ENCODE measurements at regions not wholly inside any gene's neighbourhood (a gene's known extent, or its start where the extent isn't known, plus 50 kb on each side); places are given as distances from the start of the nearest gene placed in this dataset.

DNA sequence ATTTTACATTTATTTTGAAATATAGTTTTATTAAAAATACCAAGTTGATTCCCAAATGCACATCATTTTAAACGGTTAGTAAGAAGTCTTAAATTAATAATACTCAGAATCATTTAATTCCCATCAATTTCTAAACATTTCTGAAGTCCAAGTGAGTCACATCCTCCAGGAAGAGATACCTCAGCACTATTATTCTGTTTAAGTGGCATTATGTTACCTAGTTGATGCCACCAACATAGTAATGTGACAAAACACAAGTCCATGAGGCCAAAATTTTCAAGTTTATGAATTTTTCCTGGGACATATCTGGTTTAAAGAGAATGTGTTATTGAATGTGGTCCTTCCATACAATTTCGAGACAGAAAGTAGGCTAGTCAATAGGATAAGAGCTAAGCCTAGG lies 1348.3 kb upstream of the CDH9 start:
- 44 to 59% methylated on average over 2 of the region's 2 CpGs for WGBS, 2 donors (ENCODE audit: low coverage in 1 of 2)
- no peak for DNase-seq
- no peaks in the 10 kb centered on the region for H3K36me3 ChIP-seq
- no peak overlapping the region for H3K27ac ChIP-seq
- H3K4me1 ChIP-seq, result no peaks in the 10 kb centered on the region
- in situ Hi-C loops (cut with MboI; ENCODE audit: low pct_ligation_motif_present in 1 of 4, low pct_unique_long_range_greater_than_20kb in 1 of 4, low sequenced_read_pairs in 3 of 4) (no loop called here), intact Hi-C loops (cut with DNase I; ENCODE audit: low total_unique reads) (no loop called here)
- peaks cover 0 to 15% of the 10 kb centered on the region in 2 donors for H3K9me3 ChIP-seq
- TF ChIP-seq, protein P1, sequence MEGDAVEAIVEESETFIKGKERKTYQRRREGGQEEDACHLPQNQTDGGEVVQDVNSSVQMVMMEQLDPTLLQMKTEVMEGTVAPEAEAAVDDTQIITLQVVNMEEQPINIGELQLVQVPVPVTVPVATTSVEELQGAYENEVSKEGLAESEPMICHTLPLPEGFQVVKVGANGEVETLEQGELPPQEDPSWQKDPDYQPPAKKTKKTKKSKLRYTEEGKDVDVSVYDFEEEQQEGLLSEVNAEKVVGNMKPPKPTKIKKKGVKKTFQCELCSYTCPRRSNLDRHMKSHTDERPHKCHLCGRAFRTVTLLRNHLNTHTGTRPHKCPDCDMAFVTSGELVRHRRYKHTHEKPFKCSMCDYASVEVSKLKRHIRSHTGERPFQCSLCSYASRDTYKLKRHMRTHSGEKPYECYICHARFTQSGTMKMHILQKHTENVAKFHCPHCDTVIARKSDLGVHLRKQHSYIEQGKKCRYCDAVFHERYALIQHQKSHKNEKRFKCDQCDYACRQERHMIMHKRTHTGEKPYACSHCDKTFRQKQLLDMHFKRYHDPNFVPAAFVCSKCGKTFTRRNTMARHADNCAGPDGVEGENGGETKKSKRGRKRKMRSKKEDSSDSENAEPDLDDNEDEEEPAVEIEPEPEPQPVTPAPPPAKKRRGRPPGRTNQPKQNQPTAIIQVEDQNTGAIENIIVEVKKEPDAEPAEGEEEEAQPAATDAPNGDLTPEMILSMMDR (IDR thresholded peaks at IDR 0.05), result no peak
- no peak for TF ChIP-seq EP300 (IDR thresholded peaks at IDR 0.05; ENCODE audit: low read depth)
- TF ChIP-seq POLR2AphosphoS5 (IDR thresholded peaks at IDR 0.05), result no peak
- no peak for TF ChIP-seq POLR2A (IDR thresholded peaks at IDR 0.05)
- no peaks in the 10 kb centered on the region for H3K27me3 ChIP-seq
- no peak overlapping the region for H3K4me3 ChIP-seq

DNA sequence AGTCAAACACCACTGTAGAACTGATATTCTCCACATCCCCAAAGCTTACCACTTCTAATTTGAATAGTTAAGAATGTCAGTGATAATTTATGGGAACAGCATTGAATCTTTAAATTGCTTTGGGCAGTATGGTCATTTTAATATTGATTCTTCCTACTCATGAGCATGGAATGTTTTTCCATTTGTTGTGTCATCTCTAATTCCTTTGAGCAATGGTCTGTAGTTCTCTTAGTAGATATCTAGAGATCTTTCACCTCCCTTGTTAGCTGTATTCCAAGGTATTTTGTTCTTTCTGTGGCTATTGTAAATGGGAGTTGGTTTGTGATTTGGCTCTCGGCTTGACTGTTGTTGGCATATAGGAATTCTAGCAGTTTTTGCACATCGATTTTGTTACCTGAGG lies 1341.8 kb upstream of the CDH9 start:
- TF ChIP-seq, protein P1 (IDR thresholded peaks at IDR 0.05), result no peak
- TF ChIP-seq EP300 (IDR thresholded peaks at IDR 0.05; ENCODE audit: low read depth) (no peak), POLR2AphosphoS5 (IDR thresholded peaks at IDR 0.05) (no peak), POLR2A (IDR thresholded peaks at IDR 0.05) (no peak)
- no peaks in the 10 kb centered on the region for H3K36me3 ChIP-seq
- no peak for DNase-seq
- WGBS, 2 donors (ENCODE audit: low coverage in 1 of 2), result 83 to 90% methylated on average over 1 to 2 of the region's 2 CpGs
- peaks cover 3 to 14% of the 10 kb centered on the region in 2 donors for H3K9me3 ChIP-seq
- in situ Hi-C loops (cut with MboI; ENCODE audit: low pct_ligation_motif_present in 1 of 4, low pct_unique_long_range_greater_than_20kb in 1 of 4, low sequenced_read_pairs in 3 of 4), result no loop called here
- intact Hi-C loops (cut with DNase I; ENCODE audit: low total_unique reads), result no loop called here
- no peaks in the 10 kb centered on the region for H3K27me3 ChIP-seq
- H3K4me3 ChIP-seq, result no peak overlapping the region
- no peak overlapping the region for H3K27ac ChIP-seq
- no peaks in the 10 kb centered on the region for H3K4me1 ChIP-seq

DNA sequence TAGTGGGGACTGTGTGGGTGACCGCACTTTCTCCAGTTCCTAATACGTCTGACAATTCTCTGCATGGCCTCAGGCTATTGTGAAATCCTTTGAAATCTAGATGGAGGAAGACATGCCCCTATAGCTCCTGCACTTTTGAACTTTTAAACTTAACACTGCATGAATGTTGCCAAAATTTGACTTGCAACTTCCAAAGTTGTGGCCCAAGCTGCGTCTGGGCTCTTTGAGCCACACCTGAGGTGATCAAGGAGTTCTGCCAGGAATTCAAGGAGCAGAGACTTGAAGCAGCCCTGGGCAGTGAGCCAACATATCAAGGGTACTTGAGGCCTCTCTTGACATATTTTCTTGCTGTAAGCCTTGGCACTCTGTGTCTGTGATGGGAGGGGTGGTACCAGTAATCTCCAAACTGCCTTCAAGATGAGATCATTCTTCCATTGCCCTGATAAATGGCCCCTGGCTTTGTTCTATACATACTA lies 1336.1 kb upstream of the CDH9 start:
- TF ChIP-seq POLR2A (IDR thresholded peaks at IDR 0.05) (no peak), EP300 (IDR thresholded peaks at IDR 0.05; ENCODE audit: low read depth) (no peak), POLR2AphosphoS5 (IDR thresholded peaks at IDR 0.05) (no peak)
- TF ChIP-seq, protein P1 (IDR thresholded peaks at IDR 0.05), result no peak
- in situ Hi-C loops (cut with MboI; ENCODE audit: low pct_ligation_motif_present in 1 of 4, low pct_unique_long_range_greater_than_20kb in 1 of 4, low sequenced_read_pairs in 3 of 4), result no loop called here
- 82% methylated on average over 3 of the region's 3 CpGs; no CpG with 5 or more reads in 1 of the 2 donors for WGBS, 2 donors (ENCODE audit: low coverage in 1 of 2)
- intact Hi-C loops (cut with DNase I; ENCODE audit: low total_unique reads), result no loop called here
- H3K36me3 ChIP-seq, result no peaks in the 10 kb centered on the region
- H3K27me3 ChIP-seq, result no peaks in the 10 kb centered on the region
- H3K27ac ChIP-seq, result no peak overlapping the region
- no peaks in the 10 kb centered on the region for H3K4me1 ChIP-seq
- H3K4me3 ChIP-seq, result no peak overlapping the region
- H3K9me3 ChIP-seq, result no peaks in the 10 kb centered on the region
- DNase-seq, result no peak

DNA sequence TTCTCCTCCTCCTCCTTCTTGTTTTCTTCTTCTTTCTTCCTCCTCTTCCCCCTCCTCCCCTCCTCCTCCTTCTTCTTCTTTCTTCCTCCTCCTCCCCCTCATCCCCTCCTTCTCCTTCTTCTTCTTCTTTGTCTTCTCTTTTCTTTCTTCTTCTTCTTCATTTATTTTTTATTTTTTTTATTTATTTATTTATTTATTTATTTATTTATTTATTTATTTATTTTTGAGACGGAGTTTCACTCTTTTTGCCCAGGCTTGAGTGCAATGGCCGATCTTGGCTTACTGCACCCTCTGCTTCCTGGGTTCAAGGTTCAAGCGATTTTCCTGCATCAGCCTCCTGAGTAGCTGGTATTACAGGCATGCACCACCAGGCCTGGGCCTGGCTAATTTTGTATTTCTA lies 1332.5 kb upstream of the CDH9 start:
- TF ChIP-seq, protein P1 (IDR thresholded peaks at IDR 0.05), result no peak
- TF ChIP-seq EP300 (IDR thresholded peaks at IDR 0.05; ENCODE audit: low read depth) (no peak), POLR2A (IDR thresholded peaks at IDR 0.05) (no peak), POLR2AphosphoS5 (IDR thresholded peaks at IDR 0.05) (no peak)
- no peaks in the 10 kb centered on the region for H3K9me3 ChIP-seq
- intact Hi-C loops (cut with DNase I; ENCODE audit: low total_unique reads) (no loop called here), in situ Hi-C loops (cut with MboI; ENCODE audit: low pct_ligation_motif_present in 1 of 4, low pct_unique_long_range_greater_than_20kb in 1 of 4, low sequenced_read_pairs in 3 of 4) (no loop called here)
- no peaks in the 10 kb centered on the region for H3K36me3 ChIP-seq
- no peak for DNase-seq
- no peaks in the 10 kb centered on the region for H3K27me3 ChIP-seq
- 76 to 83% methylated on average over 3 of the region's 3 CpGs for WGBS, 2 donors (ENCODE audit: low coverage in 1 of 2)
- no peaks in the 10 kb centered on the region for H3K4me1 ChIP-seq
- no peak overlapping the region for H3K27ac ChIP-seq
- no peak overlapping the region for H3K4me3 ChIP-seq
